AG08396 (cell line): ENCODE measurements at regions not wholly inside any gene's neighbourhood (a gene's known extent, or its start where the extent isn't known, plus 50 kb on each side); places are given as distances from the start of the nearest gene placed in this dataset.

Source experiments
- DNase-seq: peaks from one replicate; pipeline ENCODE4 v3.0.0; 2012; ENCODE audit warnings: low spot score, mixed read lengths

- no peak for DNase-seq
Observed at GRCh38 chr11:32204751-32205150, 113.9 kb downstream of the RCN1 start.

- peak; percentile 15 for DNase-seq
Observed at GRCh38 chr11:32210556-32210955, 119.7 kb downstream of the RCN1 start.

- peak; percentile 12 for DNase-seq
Observed at GRCh38 chr11:32213223-32213622, 122.3 kb downstream of the RCN1 start.

DNA sequence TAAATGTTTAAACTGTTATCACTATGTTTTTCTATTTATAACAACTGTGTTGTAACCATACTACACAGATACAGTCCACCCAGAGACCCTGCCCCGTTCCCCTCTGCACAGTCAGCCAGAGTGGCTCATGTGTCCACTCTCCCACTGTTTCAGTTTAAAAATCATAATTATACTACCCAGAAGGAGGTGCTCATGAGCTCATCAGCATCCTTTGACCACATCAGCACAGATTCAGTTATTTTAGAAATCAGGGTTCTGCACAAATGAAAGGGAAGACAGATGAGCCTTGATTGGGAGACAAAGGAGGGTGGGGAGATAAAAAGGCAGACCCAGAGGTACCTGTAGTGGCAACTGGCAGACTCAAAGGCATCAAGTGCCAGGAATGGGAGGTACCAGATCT lies 124.3 kb downstream of the RCN1 start:
- DNase-seq, result no peak

- DNase-seq, result no peak
Observed at GRCh38 chr11:32216749-32217148, 125.9 kb downstream of the RCN1 start.

DNA sequence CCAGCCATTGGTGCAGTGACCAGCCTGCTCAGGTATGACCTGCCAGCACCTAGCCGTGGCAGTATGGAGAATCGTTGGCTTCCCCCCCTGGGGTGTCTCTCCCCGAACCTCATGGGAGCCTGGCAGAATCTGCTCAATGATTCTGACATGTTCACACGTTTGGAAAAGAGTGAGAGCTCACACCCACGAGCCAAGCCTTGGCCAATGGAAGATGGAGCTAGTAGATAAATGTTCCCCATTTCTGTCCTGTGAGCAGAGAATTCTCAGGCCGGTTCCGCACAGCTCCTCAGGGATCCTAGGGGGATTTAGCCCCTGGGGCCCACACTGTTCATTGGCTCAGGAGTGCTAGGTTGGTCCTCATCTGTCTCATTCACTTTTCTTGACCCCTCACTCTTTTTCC lies 128.4 kb downstream of the RCN1 start:
- no peak for DNase-seq

GRCh38 chr11:32221476-32222032 lies 130.7 kb downstream of the RCN1 start:
- DNase-seq, result no peak

DNA sequence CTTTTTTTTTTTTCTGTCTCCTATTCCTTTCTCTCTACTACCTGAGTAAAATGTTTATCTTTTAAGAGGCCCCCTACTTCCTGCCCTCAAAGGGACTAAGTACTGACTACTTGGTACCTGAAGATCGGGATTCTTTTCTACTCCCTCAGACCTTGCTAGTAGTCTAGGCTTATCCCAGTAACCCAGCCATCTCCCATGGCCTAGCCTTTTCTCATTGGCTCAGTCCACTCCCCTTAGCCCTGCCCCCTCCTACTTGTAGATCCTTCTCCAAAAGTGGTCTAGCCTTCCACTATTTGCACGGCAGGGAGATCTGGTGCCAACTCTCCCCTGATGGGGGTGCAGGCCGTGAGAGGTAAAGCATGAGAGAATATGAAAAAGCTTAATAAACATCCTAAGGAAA lies 133.7 kb downstream of the RCN1 start:
- no peak for DNase-seq

- DNase-seq, result no peak
Observed at GRCh38 chr11:32225571-32226285, 134.9 kb downstream of the RCN1 start.

DNA sequence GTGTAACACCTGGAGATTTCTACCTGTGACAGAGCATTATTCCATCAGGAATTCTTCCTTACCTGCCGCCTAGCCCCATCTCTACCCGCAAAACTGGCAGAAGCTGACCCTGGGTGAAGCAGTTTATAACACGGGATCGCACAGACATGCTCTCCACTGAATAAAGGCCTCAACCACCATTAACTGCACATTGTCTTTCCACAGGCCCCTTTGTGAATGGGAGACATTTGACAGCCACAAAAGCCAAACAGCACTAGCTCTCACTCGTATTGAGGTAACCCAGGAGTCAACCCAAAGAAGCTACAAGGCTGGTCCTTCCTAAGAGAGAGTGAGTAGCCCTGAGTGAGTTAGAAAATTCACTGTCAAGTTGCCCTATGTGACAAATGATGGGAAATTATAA lies 135.6 kb downstream of the RCN1 start:
- no peak for DNase-seq

DNA sequence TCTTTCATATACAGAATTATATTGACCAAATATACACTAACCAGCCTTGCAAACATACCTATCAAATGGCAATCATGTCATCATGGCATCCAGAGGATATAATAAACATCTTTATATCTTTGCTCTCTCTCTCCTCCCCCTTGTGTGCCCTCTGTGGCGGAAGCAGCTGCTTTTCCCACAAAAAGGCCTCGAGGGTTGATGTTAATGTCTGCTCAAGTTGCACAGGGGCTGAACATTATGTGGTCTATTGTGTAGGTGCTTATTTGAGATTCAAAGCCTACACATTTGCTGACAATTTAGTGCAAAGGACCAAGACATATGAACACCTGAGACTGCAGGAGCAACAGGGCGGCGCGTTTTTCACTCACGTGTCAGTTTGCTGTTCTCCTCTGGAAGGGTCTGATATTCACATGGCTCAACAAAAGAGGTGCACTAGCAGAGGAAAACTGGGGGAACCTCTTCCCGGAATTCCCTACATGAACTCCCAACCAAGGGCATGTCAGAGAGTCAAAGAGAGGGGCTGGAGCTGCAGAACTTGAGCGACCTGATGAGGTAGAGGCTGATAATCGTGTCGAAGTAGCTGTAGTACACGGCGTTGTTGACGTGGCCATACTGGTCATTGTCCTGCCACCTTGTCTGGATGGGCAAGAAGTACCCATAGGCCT lies 138.8 kb downstream of the RCN1 start:
- DNase-seq, result no peak

DNA sequence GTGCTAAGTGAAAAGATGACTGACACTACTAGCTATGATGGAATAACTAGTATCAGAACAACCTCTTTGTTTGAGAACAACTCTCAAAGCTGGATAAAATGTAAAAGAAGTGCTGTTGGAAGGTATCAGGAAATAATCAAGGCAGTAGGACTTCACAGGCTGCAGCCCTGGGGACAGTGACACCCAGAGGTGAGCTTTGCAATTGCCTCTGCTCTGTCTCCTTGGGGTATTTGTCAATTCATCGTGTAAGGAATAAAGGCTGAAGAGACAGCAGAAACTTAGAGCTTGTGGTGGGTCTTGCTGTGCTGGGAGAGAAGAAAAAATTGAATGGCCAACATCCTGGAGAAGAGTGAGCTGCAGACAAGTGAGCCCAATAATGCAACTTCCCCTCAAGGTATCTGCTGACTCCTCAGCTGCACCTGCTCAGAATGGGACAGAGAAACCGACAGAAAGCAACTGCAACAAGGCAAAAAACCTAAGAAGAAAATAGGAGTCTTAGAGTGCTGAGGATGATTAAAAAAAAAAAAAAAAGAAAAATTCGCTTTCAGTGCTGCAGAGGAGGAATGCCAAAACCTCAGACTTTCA lies 141.1 kb downstream of the RCN1 start:
- DNase-seq, result peak; percentile 25

- DNase-seq, result no peak
Observed at GRCh38 chr11:32232516-32232915, 141.6 kb downstream of the RCN1 start.

DNA sequence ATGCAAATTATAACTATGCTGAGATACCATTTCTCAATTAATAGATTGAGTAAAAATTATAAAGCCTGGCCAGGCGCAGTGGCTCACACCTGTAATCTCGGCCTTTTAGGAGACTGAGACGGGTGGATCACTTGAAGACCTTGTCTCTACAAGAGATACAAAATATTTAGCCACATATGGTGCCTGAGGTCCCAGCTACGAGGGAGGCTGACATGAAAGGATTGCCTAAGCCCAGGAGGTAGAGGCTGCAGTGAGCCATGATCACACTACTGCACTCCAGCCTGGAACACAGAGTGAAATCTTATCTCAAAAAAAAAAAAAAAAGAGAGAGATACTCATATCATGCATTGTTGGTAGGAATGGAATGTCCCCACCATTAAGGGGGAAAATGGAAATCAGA lies 142.4 kb downstream of the RCN1 start:
- no peak for DNase-seq

DNA sequence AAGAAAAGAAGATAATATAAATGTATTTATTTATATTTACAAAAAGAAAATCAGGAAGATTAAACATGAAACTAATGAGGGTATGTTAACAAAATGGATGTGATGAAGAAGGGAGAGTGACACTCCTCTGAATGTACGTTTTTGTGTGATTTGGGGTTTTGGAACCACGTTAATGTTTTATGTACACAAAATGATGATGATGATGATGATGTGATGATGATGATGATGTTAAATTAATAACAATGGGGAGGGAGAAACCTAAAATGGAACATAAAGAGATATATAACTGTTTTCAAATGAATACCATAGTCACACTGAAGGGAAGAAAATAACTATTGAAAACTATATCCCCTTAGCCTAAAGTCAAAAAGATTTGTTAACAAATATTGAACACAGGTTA lies 143.1 kb downstream of the RCN1 start:
- no peak for DNase-seq

- DNase-seq, result no peak
Observed at GRCh38 chr11:32244453-32244852, 153.6 kb downstream of the RCN1 start.

- no peak for DNase-seq
Observed at GRCh38 chr11:32253706-32254105, 162.8 kb downstream of the RCN1 start.

DNA sequence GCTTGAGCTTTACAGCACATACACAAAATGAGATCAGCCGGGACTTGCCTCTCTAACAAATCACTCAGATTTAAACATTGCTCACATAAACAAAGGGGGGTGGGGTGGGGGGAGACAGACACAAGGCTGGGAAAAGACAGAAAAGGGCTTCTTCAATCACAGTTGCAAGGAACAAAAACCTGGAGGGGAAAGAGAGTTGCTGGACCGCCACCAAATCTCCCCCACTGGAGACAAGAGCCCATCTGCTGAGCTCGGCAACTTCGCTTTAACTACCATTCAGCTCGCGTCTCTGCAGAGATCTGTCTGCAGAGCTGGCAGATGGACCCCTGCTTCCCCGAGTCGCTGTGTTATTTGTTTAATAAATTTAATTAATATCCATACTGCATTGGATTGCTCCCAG lies 165.0 kb downstream of the RCN1 start:
- no peak for DNase-seq

DNA sequence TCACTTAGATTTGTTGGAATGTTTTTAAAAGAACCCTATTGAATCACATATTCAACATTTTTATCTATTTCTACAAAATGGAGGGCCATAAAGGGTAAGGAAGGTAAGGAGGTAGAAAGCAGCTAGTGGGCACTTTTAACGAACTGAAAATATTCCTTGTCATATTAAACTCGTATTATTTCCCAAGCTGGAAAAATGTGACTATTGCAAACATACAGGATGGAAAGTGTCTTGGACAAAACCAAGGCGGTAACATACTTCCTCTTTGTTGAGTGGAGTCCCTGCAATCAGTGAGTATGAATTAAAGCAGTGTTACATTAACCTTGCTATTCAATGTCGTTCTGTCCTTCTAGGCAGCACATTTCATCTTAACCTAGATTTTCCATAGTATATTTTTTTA lies 165.6 kb downstream of the RCN1 start:
- no peak for DNase-seq

- peak; percentile 16 for DNase-seq
Observed at GRCh38 chr11:32259641-32260081, 168.8 kb downstream of the RCN1 start.

DNA sequence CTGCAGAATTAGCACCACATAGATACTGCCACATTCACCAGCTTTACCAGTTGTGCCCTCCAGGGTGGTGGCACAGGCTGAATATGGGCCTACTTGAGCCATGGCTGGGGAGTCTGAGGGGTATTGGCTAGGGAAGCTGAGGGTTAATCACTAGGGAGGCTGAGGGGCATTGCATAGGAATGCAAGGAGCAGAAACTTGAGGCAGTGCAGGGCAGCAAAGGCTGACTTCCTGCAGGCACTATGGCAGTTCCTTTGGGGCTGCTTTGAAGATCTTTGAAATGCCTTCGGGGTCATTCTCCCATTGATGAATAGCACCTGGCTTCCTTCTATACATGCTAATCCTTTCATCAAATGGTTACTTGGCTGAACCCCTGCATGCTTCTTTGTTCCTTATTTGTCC lies 171.5 kb downstream of the RCN1 start:
- DNase-seq, result no peak

DNA sequence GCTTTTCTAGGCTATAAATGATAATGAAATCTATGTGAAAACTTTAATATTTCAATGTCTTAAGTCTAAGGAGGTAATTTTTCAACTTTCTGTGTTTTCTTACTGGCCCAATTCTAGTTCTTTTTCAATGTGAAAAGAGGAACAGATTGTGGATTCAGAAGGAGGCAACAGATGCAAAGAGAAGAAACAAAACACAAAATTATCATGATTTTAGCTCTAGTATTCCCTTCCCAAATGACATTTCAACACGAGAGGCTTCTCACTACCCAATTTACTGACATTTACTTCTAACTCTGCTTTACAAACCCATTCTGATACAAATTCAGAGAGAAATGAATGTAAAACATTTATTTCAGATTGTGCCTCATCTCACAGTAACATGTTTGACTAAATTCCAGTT lies 169.4 kb downstream of the WT1 start:
- DNase-seq, result no peak

- DNase-seq, result no peak
Observed at GRCh38 chr11:32266601-32267000, 168.7 kb downstream of the WT1 start.
